Loucy (cell line): ENCODE measurements at regions not wholly inside any gene's neighbourhood (a gene's known extent, or its start where the extent isn't known, plus 50 kb on each side); places are given as distances from the start of the nearest gene placed in this dataset.
"Not testable (repeated sequence)": the region's sequence is repeated elsewhere in the genome, so short reads cannot be mapped to it uniquely, and the experiment has no call there.

Experiments
- H2AFZ ChIP-seq: fragments of 200-600 bp; sonication (generic); 2 replicates; pipeline ENCODE4 v1.6.0; 2016; ENCODE audit warnings: antibody characterized with exemption, mild to moderate bottlenecking, low read length, moderate library complexity
- H3F3A ChIP-seq: fragments of 200-600 bp; 2 replicates; pipeline ENCODE4 v1.6.0; 2016; ENCODE audit warnings: antibody characterized with exemption, low read depth, mild to moderate bottlenecking
- H3K27me3 ChIP-seq: fragments of 200-600 bp; sonication (generic); 2 replicates; pipeline ENCODE4 v1.6.1; 2014; ENCODE audit warnings: low read length, mild to moderate bottlenecking; ENCODE audit not compliant: insufficient read depth, poor library complexity, severe bottlenecking
- H3K36me3 ChIP-seq: fragments of 200-600 bp; sonication (generic); 2 replicates; pipeline ENCODE4 v1.6.1; 2016; ENCODE audit warnings: low read length; ENCODE audit not compliant: insufficient read depth
- H3K4me1 ChIP-seq: fragments of 200-600 bp; sonication (generic); 2 replicates; pipeline ENCODE4 v1.5.1; 2014; ENCODE audit warnings: low read length, mild to moderate bottlenecking; ENCODE audit not compliant: insufficient read depth, poor library complexity, severe bottlenecking
- H3K4me2 ChIP-seq: fragments of 200-600 bp; sonication (generic); 2 replicates; pipeline ENCODE4 v1.6.0; 2014; ENCODE audit warnings: antibody characterized with exemption, low read length, low read depth, mild to moderate bottlenecking; ENCODE audit not compliant: poor library complexity, severe bottlenecking
- H3K4me3 ChIP-seq: fragments of 200-600 bp; sonication (generic); 2 replicates; pipeline ENCODE4 v1.5.1; 2014; ENCODE audit warnings: low read length, mild to moderate bottlenecking, mixed read lengths; ENCODE audit not compliant: poor library complexity, severe bottlenecking
- H3K79me2 ChIP-seq: fragments of 200-600 bp; sonication (generic); 2 replicates; pipeline ENCODE4 v1.6.1; 2014; ENCODE audit warnings: low read length; ENCODE audit not compliant: insufficient read depth
- H3K9ac ChIP-seq: fragments of 200-600 bp; sonication (generic); 2 replicates; pipeline ENCODE4 v1.6.0; 2014; ENCODE audit warnings: mild to moderate bottlenecking, low read depth, low read length, moderate library complexity; ENCODE audit not compliant: poor library complexity, severe bottlenecking
- H3K9me2 ChIP-seq: fragments of 200-600 bp; sonication (generic); replicated peaks from 2 replicates; pipeline ENCODE4 v1.6.1; 2016; ENCODE audit warnings: low read depth, low read length, mixed read lengths
- H3K9me3 ChIP-seq: fragments of 200-600 bp; sonication (generic); 2 replicates; pipeline ENCODE4 v1.6.1; 2014; ENCODE audit warnings: mild to moderate bottlenecking, antibody characterized with exemption, low read length, low read depth; ENCODE audit not compliant: insufficient read depth
- H4K20me1 ChIP-seq: fragments of 200-600 bp; sonication (generic); 2 replicates; pipeline ENCODE4 v1.6.0; 2014; ENCODE audit warnings: antibody characterized with exemption, low read length, mild to moderate bottlenecking; ENCODE audit not compliant: insufficient read depth, poor library complexity, severe bottlenecking
- EZH2phosphoT487 ChIP-seq: fragments of 200-600 bp; IDR thresholded peaks from 2 replicates; pipeline ENCODE4 v1.6.1; 2018; ENCODE audit warnings: antibody characterized with exemption, mild to moderate bottlenecking, moderate library complexity, borderline replicate concordance
- TF ChIP-seq, protein P1 (sequence below): fragments of 200-600 bp; sonication (generic); conservative IDR thresholded peaks from 2 replicates; pipeline ENCODE4 v1.5.1; 2014; ENCODE audit warnings: mild to moderate bottlenecking, antibody characterized with exemption, low read length

DNA sequence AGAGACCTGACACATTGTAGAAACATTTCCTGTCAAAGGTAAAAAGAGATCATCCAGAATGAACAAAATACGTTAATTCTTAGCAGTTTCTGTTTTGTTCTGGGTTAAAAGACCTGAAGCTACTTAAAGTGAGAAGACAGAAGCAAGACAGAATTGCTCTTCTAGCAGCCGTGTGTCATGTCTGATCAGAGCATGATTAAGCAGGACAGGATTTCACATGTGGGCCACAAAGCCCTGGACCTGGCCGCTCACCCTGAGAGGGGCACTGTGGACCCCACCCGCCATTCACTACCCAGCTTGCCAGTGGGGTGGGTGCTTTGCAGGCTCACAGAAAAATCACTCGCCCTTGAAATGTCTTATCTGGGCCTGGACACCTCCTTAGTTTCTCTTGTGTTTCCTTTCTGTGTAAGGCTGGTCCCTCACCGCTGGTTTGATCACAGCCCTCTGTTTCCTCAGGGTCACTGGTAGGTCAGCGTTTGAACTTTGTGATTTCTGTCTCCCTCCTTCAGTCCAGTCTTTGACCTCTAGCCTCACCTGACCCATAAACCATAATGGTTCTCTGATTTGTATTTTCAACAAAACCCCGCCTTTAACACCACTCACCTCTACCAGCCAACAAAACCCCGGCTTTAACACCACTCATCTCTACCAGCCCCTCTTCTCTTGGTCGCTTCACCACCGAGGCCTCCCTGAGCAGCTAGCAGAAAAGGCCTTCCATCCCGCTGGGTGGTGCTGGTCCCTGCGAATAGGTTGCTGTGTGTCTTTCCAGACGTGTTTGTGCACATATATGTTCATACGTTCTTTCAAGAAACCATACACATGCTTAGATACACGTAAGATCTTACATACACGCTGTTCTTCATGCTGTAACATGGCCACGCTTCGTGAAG lies 185.0 kb downstream of the OR4M2 start:
- Histone ChIP-seq H3K9me2 (no peaks in the 10 kb centered on the region), H2AFZ (no peak overlapping the region), H3K79me2 (no peaks in the 10 kb centered on the region), H3K36me3 (no peaks in the 10 kb centered on the region), H3F3A (no peaks in the 10 kb centered on the region), H3K9me3 (no peaks in the 10 kb centered on the region), H4K20me1 (no peaks in the 10 kb centered on the region), H3K4me1 (peaks cover 3% of the 10 kb centered on the region), H3K9ac (no peak overlapping the region), H3K4me2 (no peak overlapping the region), H3K4me3 (no peak overlapping the region), H3K27me3 (no peaks in the 10 kb centered on the region)
- TF ChIP-seq, protein P1, sequence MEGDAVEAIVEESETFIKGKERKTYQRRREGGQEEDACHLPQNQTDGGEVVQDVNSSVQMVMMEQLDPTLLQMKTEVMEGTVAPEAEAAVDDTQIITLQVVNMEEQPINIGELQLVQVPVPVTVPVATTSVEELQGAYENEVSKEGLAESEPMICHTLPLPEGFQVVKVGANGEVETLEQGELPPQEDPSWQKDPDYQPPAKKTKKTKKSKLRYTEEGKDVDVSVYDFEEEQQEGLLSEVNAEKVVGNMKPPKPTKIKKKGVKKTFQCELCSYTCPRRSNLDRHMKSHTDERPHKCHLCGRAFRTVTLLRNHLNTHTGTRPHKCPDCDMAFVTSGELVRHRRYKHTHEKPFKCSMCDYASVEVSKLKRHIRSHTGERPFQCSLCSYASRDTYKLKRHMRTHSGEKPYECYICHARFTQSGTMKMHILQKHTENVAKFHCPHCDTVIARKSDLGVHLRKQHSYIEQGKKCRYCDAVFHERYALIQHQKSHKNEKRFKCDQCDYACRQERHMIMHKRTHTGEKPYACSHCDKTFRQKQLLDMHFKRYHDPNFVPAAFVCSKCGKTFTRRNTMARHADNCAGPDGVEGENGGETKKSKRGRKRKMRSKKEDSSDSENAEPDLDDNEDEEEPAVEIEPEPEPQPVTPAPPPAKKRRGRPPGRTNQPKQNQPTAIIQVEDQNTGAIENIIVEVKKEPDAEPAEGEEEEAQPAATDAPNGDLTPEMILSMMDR: no peak
- TF ChIP-seq EZH2phosphoT487: no peak

DNA sequence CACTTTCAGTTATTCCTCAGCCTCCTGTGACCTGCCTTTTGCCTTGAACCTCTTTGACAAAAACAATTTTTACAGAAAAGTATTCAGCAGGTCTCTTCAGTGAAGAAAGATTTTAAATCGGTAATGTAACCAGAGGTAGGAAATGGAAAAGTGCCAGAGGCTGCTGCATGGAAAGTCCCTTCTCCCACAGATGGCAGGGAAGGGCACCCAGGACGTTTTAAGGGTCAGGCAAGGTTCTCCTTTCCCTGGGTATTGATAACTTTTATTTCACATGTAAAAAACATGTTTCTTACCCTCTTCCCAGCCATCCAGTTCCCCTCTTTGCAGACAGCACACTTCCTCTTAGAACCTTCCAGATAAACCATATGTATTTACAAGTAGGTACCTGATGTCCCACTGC lies 185.6 kb downstream of the OR4M2 start:
- Histone ChIP-seq H3K9me3 (no peaks in the 10 kb centered on the region), H3K79me2 (no peaks in the 10 kb centered on the region), H4K20me1 (no peaks in the 10 kb centered on the region), H3K36me3 (no peaks in the 10 kb centered on the region), H3F3A (no peaks in the 10 kb centered on the region), H2AFZ (no peak overlapping the region), H3K4me3 (no peak overlapping the region), H3K27me3 (no peaks in the 10 kb centered on the region), H3K9ac (no peak overlapping the region), H3K4me1 (no peaks in the 10 kb centered on the region), H3K9me2 (no peaks in the 10 kb centered on the region), H3K4me2 (no peak overlapping the region)
- no peak for TF ChIP-seq EZH2phosphoT487
- TF ChIP-seq, protein P1: no peak

DNA sequence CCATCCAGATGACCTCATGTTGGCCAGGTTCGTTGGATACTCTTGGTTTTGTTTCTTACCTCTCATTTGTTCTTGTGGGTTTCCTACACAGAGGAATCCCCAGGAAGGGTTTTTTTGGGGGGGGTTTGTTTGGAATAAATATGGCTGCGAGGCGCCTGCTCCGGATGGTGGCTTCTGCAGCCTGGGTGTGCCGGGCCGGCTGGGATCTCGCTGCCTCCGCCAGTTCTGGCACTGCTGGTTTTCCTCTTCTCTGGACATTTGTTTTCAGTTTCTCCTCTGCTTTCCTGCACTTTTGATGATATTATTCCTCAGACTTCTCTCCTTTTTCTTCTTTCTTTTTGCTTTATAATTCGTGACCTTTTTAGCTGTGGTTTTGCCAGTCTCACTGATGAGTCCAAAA lies 187.4 kb downstream of the OR4M2 start:
- Histone ChIP-seq H3K9me3 (no peaks in the 10 kb centered on the region), H3K9ac (no peak overlapping the region), H3K36me3 (no peaks in the 10 kb centered on the region), H3K27me3 (no peaks in the 10 kb centered on the region), H3K9me2 (no peaks in the 10 kb centered on the region), H4K20me1 (no peaks in the 10 kb centered on the region), H3K4me1 (no peaks in the 10 kb centered on the region), H3K4me2 (no peak overlapping the region), H3K79me2 (no peaks in the 10 kb centered on the region), H2AFZ (no peak overlapping the region), H3F3A (no peaks in the 10 kb centered on the region), H3K4me3 (no peak overlapping the region)
- no peak for TF ChIP-seq EZH2phosphoT487
- TF ChIP-seq, protein P1: no peak

DNA sequence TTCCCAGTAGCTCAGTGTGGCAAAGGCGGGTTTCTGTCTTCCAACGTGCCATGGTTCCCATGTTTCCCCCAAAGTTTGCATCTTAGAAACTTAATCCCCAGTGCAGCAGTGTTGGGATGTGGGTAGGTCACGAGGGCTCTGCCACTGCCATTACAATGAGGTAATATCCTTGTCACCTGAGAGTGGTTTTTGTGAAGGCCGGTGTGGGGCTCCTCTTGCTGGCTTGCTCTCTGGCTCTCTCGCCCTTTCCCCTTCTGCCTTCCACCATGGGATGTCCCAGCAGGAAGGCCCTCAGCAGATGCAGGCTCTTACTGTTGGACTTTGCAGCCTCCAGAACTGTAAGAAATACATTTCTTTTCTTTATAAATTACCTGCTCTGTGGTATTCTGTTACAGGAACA lies 187.9 kb downstream of the OR4M2 start:
- not testable (repeated sequence) for H3K79me2 ChIP-seq, H3K4me1 ChIP-seq, H2AFZ ChIP-seq, H4K20me1 ChIP-seq, H3K4me3 ChIP-seq, H3K36me3 ChIP-seq, H3K9me2 ChIP-seq, H3F3A ChIP-seq, H3K27me3 ChIP-seq, H3K4me2 ChIP-seq, H3K9ac ChIP-seq, H3K9me3 ChIP-seq

DNA sequence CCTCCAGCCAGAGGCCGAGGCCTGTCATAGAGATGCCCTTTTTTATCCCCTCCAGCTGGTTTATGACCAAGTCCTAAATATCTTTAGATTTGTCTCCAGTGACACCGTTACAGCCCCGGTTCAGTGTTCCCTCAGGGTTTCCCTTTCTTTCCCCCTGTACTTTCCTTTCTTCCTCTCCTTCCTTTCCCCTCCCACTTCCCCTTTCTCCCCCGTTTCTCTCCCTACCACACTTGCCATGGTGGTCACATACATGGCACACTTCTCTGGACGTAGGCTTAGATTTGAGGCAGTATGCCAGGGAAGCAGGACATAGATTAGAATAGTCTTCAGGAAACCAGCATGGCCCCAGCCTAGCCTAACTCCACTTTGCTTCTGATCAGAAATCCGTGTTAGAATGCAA lies 188.3 kb downstream of the OR4M2 start:
- H3K79me2 ChIP-seq, H3K4me1 ChIP-seq, H4K20me1 ChIP-seq, H3K4me3 ChIP-seq, H3K4me2 ChIP-seq, H3K36me3 ChIP-seq, H2AFZ ChIP-seq, H3K9me3 ChIP-seq, H3K9me2 ChIP-seq, H3K27me3 ChIP-seq, H3K9ac ChIP-seq, H3F3A ChIP-seq: not testable (repeated sequence)
